ENCODE measurements at regions not wholly inside any gene's neighbourhood (a gene's known extent, or its start where the extent isn't known, plus 50 kb on each side); places are given as distances from the start of the nearest gene placed in this dataset.
"Not testable (repeated sequence)": the region's sequence is repeated elsewhere in the genome, so short reads cannot be mapped to it uniquely, and the experiment has no call there.

DNA sequence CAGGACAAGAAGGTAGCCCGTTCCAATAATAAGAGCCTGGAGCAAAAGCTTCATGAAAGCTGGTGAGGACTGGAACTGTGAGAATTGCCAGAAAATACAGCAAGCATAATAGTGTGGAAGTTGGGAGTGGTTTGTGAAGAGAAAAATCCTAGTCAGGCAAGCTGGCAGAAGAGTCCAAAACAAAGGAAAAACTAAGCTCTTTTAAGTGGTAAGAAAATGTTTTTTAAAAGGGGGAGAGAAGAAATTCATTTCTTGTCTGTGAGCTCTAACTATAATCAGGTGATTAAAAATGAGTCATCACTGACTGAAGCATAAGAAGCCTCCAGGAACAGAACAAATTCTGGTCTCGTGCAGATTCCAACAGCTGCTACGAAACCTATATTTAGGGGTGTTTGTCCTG lies 102.6 kb downstream of the CAAP1 start:
- peaks cover 2% of the 10 kb centered on the region for H3K27me3 Mint-ChIP-seq
- H3K9me3 Mint-ChIP-seq, result peaks cover 3% of the 10 kb centered on the region
- no peaks in the 10 kb centered on the region for H3K36me3 Mint-ChIP-seq
- H3K4me3 Mint-ChIP-seq, result no peak overlapping the region
- ATAC-seq (ENCODE audit: low read depth) (no peak), DNase-seq (ENCODE audit: low spot score in 2 of 2) (no peak)
- no peak overlapping the region for H3K27ac Mint-ChIP-seq
- no peaks in the 10 kb centered on the region for H3K4me1 Mint-ChIP-seq

DNA sequence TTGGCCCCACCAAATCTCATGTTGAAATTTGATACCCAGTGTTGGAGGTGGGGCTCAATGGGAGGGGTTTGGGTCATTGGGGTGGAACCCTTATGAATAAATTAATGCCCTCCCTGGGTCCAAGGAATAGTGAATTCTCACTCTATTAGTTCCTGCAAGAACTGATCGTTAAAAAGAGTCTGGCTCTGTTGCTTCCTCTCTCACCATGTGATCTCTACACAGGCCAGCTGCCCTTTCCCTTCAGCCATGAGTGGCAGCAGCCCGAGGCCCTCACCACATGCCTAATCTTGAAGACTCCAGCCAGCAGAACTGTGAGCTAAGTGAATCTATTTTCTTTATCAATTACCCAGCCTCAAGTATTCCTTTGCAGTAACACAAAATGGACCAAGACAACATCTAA lies 106.0 kb downstream of the CAAP1 start:
- Mint-ChIP-seq H3K4me3 (no peak overlapping the region), H3K27ac (no peak overlapping the region), H3K9me3 (no peaks in the 10 kb centered on the region), H3K27me3 (peaks cover 6% of the 10 kb centered on the region), H3K36me3 (no peaks in the 10 kb centered on the region), H3K4me1 (no peaks in the 10 kb centered on the region)
- DNase-seq (ENCODE audit: low spot score in 2 of 2), result no peak
- ATAC-seq (ENCODE audit: low read depth), result no peak

DNA sequence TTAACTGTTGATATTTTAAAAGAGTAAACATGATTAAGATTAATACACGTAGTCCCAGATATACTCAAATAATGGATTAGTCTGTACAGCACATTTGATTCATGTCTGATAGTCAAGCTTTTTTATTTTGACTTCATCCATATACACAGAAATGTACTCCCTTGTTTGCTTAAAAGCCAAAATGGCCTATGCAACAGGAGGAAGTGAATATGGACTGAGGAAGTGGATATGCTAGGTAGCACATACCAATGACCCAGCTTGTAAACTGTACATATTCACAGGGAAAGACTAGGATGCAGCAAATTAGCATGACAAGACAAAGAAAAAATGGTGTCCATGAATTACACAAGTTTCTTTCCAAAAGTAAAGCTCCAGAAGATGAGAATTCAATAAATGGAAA lies 109.7 kb downstream of the CAAP1 start:
- DNase-seq (ENCODE audit: low spot score in 2 of 2) (no peak), ATAC-seq (ENCODE audit: low read depth) (no peak)
- Mint-ChIP-seq H3K4me1 (no peaks in the 10 kb centered on the region), H3K27ac (no peak overlapping the region), H3K9me3 (no peaks in the 10 kb centered on the region), H3K4me3 (no peak overlapping the region), H3K27me3 (peaks cover 6% of the 10 kb centered on the region), H3K36me3 (no peaks in the 10 kb centered on the region)

DNA sequence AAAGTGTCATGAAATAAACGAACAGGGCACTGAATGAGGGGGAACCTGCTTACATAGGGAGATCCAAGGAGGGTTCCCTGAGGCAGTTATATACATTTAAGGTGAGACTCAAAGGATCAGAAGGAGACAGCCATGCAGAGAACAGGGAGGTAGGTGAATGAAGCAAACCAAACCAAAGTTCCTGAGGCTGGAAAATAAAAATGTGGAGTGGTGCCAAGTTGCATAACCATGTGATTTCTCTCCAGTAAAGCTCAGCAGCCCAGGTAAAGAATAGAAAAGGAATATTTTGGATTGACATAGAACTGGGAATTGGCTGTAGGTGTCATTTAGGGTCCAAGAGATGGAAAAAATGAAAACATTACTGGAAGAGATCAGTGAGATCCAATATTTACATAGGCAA lies 110.7 kb downstream of the CAAP1 start:
- no peak for ATAC-seq (ENCODE audit: low read depth)
- H3K36me3 Mint-ChIP-seq, result no peaks in the 10 kb centered on the region
- H3K27ac Mint-ChIP-seq, result no peak overlapping the region
- peaks cover 4% of the 10 kb centered on the region for H3K27me3 Mint-ChIP-seq
- DNase-seq (ENCODE audit: low spot score in 2 of 2), result no peak
- H3K4me1 Mint-ChIP-seq, result no peaks in the 10 kb centered on the region
- H3K9me3 Mint-ChIP-seq, result no peaks in the 10 kb centered on the region
- H3K4me3 Mint-ChIP-seq, result no peak overlapping the region

DNA sequence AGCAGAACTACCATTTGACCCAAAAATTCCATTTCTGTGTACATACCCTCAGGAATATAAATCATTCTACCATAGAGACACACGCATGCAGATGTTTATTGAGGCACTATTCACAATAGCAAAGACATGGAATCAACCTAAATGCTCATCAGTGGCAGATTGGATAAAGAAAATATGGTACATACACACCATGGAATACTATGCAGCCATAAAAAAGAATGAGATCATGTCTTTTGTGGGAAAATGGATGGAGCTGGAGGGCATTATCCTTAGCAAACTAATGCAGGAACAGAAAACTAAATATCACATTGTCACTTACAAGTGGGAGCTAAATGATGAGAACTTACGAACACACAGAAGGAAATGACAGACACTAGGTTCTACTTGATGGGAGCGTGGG lies 112.3 kb downstream of the CAAP1 start:
- H3K4me3 Mint-ChIP-seq; H3K27me3 Mint-ChIP-seq; H3K4me1 Mint-ChIP-seq; H3K27ac Mint-ChIP-seq; ATAC-seq (ENCODE audit: low read depth); H3K9me3 Mint-ChIP-seq; DNase-seq (ENCODE audit: low spot score in 2 of 2); H3K36me3 Mint-ChIP-seq: not testable (repeated sequence)

DNA sequence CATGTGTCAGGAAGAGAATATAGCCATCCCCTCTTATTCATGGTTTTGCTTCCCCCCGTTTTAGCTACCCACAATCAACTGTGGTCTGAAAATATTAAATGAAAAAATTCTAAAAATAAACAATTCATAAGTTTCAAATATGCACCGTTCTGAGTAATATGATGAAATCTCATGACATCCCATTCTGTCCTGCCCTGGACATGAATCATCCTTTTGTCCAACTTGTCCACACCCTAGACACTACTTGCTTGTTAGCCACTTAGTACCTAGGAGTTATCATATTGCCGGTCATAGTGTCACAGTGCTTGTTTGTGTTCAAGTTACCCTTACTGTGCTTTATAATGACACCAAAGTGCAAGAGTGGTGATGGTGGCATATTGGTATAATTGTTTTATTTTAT lies 113.5 kb downstream of the CAAP1 start:
- Mint-ChIP-seq H3K36me3 (no peaks in the 10 kb centered on the region), H3K27me3 (peaks cover 5% of the 10 kb centered on the region), H3K4me1 (no peaks in the 10 kb centered on the region), H3K4me3 (no peak overlapping the region), H3K27ac (no peak overlapping the region), H3K9me3 (no peaks in the 10 kb centered on the region)
- ATAC-seq (ENCODE audit: low read depth), result no peak
- DNase-seq (ENCODE audit: low spot score in 2 of 2), result no peak

DNA sequence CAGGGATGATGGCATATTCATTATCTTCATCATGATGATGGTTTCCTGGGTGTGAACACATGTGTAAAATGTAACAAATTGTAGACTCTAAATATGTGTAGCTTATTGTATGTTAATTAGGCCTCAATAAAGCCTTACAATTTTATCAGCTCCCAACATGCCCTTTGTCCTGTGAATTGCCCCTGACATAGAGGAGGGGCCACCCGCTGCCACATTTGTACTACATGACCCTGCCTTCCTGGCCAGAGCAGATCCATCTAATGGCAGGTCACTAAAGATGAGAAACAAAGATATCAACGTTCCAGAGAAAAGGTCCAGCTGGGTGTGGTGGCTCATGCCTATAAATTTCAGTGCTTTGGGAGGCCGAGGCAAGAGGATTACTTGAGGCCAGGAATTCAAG lies 117.2 kb downstream of the CAAP1 start:
- DNase-seq (ENCODE audit: low spot score in 2 of 2) (no peak), ATAC-seq (ENCODE audit: low read depth) (no peak)
- Mint-ChIP-seq H3K27me3 (peaks cover 3% of the 10 kb centered on the region), H3K4me1 (no peaks in the 10 kb centered on the region), H3K36me3 (no peaks in the 10 kb centered on the region), H3K4me3 (no peak overlapping the region), H3K27ac (no peak overlapping the region), H3K9me3 (no peaks in the 10 kb centered on the region)

DNA sequence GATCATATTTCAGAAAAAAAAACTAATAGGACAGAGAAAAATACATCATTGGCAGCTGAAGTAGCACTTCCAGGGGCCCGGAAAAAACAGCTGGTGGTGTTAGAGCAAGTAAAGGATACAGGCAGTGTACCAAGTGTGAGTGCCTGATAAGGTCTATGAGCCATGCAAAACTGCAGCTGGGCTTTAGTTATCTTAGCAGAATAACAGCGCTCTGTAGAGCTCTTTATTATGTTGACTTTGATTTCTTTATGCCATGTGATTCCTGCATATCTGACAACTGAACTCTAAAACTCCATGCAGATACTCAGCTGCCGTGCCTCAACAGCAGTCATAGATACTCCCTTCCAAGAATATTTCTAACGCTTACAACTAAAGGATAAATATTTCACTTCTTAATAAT lies 119.5 kb downstream of the CAAP1 start:
- Mint-ChIP-seq H3K27me3 (peaks cover 5% of the 10 kb centered on the region), H3K36me3 (no peaks in the 10 kb centered on the region), H3K4me3 (no peak overlapping the region), H3K4me1 (no peaks in the 10 kb centered on the region), H3K9me3 (no peaks in the 10 kb centered on the region), H3K27ac (no peak overlapping the region)
- ATAC-seq (ENCODE audit: low read depth) (no peak), DNase-seq (ENCODE audit: low spot score in 2 of 2) (no peak)

DNA sequence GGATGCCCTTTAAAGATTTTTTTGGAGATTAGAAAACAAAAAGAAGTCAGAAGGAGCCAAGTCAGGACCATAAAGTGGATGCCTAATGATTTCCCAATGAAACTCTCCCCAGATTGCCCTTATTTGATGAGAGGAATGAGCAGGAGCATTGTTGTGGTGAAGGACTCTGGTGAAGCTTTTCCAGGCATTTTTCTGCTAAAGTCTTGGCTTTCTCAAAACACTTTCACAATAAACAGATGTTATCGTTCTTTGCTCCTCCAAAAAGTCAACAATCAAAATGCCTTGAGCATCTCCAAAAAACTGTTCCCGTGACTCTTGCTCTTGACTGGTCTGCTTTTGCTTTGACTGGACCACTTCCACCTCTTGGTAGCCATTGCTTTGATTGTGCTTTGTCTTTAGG lies 121.8 kb downstream of the CAAP1 start:
- Mint-ChIP-seq H3K36me3 (no peaks in the 10 kb centered on the region), H3K9me3 (no peaks in the 10 kb centered on the region), H3K4me3 (no peak overlapping the region), H3K4me1 (no peaks in the 10 kb centered on the region), H3K27ac (no peak overlapping the region), H3K27me3 (peaks cover 7% of the 10 kb centered on the region)
- no peak for DNase-seq (ENCODE audit: low spot score in 2 of 2)
- ATAC-seq (ENCODE audit: low read depth), result no peak

DNA sequence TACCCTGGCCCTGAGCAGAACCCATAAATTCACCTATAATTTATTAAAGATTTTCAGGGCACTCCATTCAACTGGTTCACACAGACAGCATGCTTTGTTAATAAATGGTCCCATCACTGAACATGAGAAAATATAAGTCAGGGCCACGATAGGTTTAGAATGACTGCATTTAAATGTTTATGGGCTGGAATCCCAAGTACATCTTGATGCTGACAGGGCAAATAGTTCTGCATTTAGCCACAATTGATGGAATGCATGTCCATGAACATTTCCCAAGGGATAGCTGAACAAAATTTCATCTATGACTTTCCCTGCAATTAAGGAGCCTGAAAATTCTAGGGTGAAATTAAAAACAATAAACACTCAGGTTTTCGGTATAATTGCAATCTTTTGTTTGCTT lies 124.5 kb downstream of the CAAP1 start:
- peaks cover 5% of the 10 kb centered on the region for H3K27me3 Mint-ChIP-seq
- no peak overlapping the region for H3K27ac Mint-ChIP-seq
- H3K4me3 Mint-ChIP-seq, result no peak overlapping the region
- H3K36me3 Mint-ChIP-seq, result no peaks in the 10 kb centered on the region
- no peaks in the 10 kb centered on the region for H3K4me1 Mint-ChIP-seq
- no peak for DNase-seq (ENCODE audit: low spot score in 2 of 2)
- H3K9me3 Mint-ChIP-seq, result no peaks in the 10 kb centered on the region
- ATAC-seq (ENCODE audit: low read depth), result no peak

DNA sequence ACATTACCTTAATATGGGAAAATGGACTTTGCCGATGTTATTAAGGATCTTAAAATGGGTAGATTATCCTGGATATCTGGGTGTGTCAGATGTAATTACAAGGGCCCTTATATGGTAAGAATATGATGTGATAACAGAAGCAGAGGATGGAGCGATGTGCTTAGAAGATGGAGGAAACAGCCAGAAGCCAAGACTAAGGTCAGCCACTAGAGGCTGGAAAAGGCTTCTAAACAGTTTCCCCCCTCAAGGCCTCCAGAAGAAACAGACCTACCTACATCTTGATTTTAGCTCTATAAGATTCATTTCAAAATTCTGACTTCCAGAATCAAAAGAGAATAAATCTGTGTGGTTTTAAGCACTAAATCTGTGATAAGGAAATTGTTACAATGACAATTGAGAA lies 131.9 kb downstream of the CAAP1 start:
- no peaks in the 10 kb centered on the region for H3K36me3 Mint-ChIP-seq
- H3K27ac Mint-ChIP-seq, result no peak overlapping the region
- DNase-seq (ENCODE audit: low spot score in 2 of 2) (no peak), ATAC-seq (ENCODE audit: low read depth) (no peak)
- H3K9me3 Mint-ChIP-seq, result no peaks in the 10 kb centered on the region
- H3K27me3 Mint-ChIP-seq, result peaks cover 2% of the 10 kb centered on the region
- H3K4me1 Mint-ChIP-seq, result no peaks in the 10 kb centered on the region
- H3K4me3 Mint-ChIP-seq, result no peak overlapping the region

DNA sequence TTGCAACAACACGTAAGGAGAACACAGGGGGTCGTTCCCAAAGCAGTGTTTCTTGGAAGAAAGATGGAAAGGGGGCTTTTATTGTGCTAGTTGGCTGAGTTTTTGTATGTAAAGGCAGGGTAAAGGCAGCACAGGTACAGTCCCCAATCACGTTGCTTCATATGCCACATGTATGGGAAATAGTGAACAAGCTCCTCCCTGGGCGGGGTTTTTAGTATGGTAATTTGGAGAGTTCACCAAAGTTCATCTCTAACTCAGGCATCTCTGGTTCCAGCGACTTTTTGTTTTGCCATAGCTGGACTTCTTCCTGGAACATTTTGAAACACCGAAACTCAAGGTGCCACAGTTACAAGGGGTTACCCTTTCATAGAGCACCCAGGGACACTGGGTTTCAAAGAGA lies 133.9 kb downstream of the CAAP1 start:
- Mint-ChIP-seq H3K9me3 (no peaks in the 10 kb centered on the region), H3K27me3 (peaks cover 2% of the 10 kb centered on the region), H3K4me3 (no peak overlapping the region), H3K4me1 (no peaks in the 10 kb centered on the region), H3K36me3 (no peaks in the 10 kb centered on the region), H3K27ac (no peak overlapping the region)
- ATAC-seq (ENCODE audit: low read depth) (no peak), DNase-seq (ENCODE audit: low spot score in 2 of 2) (no peak)

DNA sequence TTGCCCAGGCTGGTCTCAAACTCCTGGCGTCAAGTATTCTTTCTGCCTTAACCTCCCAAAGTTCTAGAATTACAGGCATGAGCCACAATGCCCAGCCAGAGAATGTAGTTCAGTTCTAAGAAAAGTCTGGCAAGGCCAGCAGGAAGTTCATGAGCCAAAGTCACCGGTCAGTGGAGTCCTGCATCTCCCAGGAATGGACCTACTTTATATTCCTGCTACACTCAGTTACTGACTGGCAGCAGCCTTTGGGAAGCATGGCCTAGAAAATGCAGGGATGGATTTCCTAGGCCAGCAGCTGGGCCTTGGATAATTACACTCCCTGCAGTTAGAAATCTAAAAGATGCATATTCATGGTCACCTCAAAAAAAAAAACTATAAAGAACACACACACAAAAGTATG lies 135.7 kb downstream of the CAAP1 start:
- no peak for ATAC-seq (ENCODE audit: low read depth)
- Mint-ChIP-seq H3K36me3 (no peaks in the 10 kb centered on the region), H3K27ac (no peak overlapping the region), H3K4me1 (no peaks in the 10 kb centered on the region), H3K27me3 (peaks cover 2% of the 10 kb centered on the region), H3K4me3 (no peak overlapping the region), H3K9me3 (no peaks in the 10 kb centered on the region)
- DNase-seq (ENCODE audit: low spot score in 2 of 2), result no peak

DNA sequence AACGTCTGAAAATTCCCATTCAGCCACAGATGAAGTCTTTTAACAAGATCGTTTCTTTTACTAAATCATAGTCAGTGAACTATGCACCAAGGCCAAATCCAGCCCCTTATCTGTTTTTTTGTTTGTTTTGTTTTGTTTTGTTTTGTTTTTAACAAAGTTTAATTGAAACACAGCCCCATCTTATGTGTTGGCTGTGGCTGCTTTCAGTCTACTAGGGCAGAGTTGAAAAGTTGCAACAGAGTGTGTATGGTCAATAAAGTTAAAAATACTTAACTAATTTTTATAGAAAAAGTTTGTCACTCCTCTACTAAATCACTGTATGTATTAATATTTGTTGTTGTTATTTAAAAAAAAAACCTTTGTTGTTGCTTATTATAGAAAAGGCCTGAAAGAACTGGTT lies 137.1 kb downstream of the CAAP1 start:
- ATAC-seq (ENCODE audit: low read depth) (no peak), DNase-seq (ENCODE audit: low spot score in 2 of 2) (no peak)
- no peak overlapping the region for H3K4me3 Mint-ChIP-seq
- peaks cover 2% of the 10 kb centered on the region for H3K27me3 Mint-ChIP-seq
- no peaks in the 10 kb centered on the region for H3K4me1 Mint-ChIP-seq
- H3K27ac Mint-ChIP-seq, result no peak overlapping the region
- H3K36me3 Mint-ChIP-seq, result no peaks in the 10 kb centered on the region
- no peaks in the 10 kb centered on the region for H3K9me3 Mint-ChIP-seq

DNA sequence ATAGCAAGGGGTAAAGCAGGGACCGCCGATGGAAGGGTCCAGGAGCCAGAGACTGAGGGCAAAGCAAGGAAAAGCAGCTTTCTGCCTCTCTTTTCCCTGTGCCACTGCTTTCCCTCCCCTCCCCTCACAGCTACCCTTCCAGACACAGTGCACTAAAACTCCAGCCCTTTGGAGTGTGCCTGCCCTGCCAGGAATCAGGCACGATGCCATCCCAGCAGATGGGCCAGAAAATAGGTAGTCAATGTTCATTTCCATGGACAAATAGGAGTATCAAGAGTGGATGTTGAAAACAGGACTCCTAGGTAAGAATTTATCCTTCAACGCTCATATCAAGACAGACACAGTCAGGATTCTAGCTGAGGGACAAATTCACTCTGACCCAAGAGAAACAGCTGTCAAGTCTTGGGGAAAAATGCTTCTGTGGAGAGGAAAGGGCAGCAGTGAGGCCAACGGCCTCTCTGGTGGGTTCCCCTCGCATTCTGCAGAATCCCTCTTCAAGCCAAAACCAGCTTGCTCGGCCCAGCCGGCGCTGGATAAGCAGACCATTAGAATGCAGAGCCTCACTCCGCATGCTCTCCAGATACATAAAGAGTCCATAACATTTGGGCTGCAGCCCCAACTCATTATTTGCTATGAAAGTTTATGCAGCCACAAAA lies 138.0 kb downstream of the CAAP1 start:
- no peaks in the 10 kb centered on the region for H3K9me3 Mint-ChIP-seq
- no peak overlapping the region for H3K27ac Mint-ChIP-seq
- H3K27me3 Mint-ChIP-seq, result peaks cover 2% of the 10 kb centered on the region
- no peaks in the 10 kb centered on the region for H3K4me1 Mint-ChIP-seq
- no peaks in the 10 kb centered on the region for H3K36me3 Mint-ChIP-seq
- H3K4me3 Mint-ChIP-seq, result no peak overlapping the region
- no peak for DNase-seq (ENCODE audit: low spot score in 2 of 2)
- ATAC-seq (ENCODE audit: low read depth), result no peak
